ENCODE measurements at regions not wholly inside any gene's neighbourhood (a gene's known extent, or its start where the extent isn't known, plus 50 kb on each side); places are given as distances from the start of the nearest gene placed in this dataset.

DNA sequence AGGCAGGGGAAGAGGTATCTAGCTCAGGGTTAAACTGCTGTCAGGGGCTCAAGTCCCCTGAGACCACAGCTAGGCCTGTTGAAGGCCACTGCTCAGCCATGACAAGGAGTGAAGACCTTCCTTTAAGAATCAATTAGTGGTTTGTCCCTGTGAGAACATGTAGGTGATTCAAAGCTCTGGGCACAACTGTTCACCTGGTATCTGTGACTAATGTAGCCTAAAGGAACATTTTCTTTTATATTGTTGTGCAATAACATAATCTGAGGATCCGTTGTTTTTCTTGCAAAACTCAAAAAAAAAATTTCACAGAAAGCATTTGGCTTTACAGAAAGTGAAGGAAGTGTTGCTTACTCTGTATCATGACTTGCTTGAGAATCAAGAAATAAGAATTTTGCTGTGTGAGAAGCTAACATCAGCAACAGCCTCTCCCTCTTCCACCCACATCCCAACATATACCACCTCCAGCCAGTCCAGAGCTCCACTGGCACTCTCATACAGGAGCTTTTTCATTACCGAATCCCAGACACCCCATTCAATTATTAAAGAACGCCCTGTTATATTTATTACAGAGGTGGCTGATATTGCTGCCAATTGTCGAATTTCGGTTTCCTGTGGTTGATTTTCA is 807.0 kb downstream of the TLE4 start (continued):
- TF ChIP-seq ZNF134 (CRISPR knock-in tag; conservative IDR thresholded peaks at IDR 0.05) (no peak), NFE2 (IDR thresholded peaks at IDR 0.05; ENCODE audit: low read depth) (no peak), SAFB (IDR thresholded peaks at IDR 0.05; ENCODE audit: borderline replicate concordance, low read depth, low read length) (no peak), MIER1 (IDR thresholded peaks at IDR 0.05; ENCODE audit: low read depth) (no peak), CBX8 (IDR thresholded peaks at IDR 0.05; ENCODE audit: borderline replicate concordance, extremely low read depth, low read depth, low read length, poor library complexity, severe bottlenecking) (no peak), ETS2 (tag; IDR thresholded peaks at IDR 0.05; ENCODE audit: borderline replicate concordance, poor library complexity, severe bottlenecking) (no peak)
- TF ChIP-seq, protein P1, sequence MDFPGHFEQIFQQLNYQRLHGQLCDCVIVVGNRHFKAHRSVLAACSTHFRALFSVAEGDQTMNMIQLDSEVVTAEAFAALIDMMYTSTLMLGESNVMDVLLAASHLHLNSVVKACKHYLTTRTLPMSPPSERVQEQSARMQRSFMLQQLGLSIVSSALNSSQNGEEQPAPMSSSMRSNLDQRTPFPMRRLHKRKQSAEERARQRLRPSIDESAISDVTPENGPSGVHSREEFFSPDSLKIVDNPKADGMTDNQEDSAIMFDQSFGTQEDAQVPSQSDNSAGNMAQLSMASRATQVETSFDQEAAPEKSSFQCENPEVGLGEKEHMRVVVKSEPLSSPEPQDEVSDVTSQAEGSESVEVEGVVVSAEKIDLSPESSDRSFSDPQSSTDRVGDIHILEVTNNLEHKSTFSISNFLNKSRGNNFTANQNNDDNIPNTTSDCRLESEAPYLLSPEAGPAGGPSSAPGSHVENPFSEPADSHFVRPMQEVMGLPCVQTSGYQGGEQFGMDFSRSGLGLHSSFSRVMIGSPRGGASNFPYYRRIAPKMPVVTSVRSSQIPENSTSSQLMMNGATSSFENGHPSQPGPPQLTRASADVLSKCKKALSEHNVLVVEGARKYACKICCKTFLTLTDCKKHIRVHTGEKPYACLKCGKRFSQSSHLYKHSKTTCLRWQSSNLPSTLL (IDR thresholded peaks at IDR 0.05), result no peak
- TF ChIP-seq, protein P2, sequence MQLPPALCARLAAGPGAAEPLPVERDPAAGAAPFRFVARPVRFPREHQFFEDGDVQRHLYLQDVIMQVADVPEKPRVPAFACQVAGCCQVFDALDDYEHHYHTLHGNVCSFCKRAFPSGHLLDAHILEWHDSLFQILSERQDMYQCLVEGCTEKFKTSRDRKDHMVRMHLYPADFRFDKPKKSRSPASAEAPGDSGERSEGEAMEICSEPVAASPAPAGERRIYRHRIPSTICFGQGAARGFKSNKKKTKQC (CRISPR knock-in tag; IDR thresholded peaks at IDR 0.05), result no peak
- TF ChIP-seq, protein P3, sequence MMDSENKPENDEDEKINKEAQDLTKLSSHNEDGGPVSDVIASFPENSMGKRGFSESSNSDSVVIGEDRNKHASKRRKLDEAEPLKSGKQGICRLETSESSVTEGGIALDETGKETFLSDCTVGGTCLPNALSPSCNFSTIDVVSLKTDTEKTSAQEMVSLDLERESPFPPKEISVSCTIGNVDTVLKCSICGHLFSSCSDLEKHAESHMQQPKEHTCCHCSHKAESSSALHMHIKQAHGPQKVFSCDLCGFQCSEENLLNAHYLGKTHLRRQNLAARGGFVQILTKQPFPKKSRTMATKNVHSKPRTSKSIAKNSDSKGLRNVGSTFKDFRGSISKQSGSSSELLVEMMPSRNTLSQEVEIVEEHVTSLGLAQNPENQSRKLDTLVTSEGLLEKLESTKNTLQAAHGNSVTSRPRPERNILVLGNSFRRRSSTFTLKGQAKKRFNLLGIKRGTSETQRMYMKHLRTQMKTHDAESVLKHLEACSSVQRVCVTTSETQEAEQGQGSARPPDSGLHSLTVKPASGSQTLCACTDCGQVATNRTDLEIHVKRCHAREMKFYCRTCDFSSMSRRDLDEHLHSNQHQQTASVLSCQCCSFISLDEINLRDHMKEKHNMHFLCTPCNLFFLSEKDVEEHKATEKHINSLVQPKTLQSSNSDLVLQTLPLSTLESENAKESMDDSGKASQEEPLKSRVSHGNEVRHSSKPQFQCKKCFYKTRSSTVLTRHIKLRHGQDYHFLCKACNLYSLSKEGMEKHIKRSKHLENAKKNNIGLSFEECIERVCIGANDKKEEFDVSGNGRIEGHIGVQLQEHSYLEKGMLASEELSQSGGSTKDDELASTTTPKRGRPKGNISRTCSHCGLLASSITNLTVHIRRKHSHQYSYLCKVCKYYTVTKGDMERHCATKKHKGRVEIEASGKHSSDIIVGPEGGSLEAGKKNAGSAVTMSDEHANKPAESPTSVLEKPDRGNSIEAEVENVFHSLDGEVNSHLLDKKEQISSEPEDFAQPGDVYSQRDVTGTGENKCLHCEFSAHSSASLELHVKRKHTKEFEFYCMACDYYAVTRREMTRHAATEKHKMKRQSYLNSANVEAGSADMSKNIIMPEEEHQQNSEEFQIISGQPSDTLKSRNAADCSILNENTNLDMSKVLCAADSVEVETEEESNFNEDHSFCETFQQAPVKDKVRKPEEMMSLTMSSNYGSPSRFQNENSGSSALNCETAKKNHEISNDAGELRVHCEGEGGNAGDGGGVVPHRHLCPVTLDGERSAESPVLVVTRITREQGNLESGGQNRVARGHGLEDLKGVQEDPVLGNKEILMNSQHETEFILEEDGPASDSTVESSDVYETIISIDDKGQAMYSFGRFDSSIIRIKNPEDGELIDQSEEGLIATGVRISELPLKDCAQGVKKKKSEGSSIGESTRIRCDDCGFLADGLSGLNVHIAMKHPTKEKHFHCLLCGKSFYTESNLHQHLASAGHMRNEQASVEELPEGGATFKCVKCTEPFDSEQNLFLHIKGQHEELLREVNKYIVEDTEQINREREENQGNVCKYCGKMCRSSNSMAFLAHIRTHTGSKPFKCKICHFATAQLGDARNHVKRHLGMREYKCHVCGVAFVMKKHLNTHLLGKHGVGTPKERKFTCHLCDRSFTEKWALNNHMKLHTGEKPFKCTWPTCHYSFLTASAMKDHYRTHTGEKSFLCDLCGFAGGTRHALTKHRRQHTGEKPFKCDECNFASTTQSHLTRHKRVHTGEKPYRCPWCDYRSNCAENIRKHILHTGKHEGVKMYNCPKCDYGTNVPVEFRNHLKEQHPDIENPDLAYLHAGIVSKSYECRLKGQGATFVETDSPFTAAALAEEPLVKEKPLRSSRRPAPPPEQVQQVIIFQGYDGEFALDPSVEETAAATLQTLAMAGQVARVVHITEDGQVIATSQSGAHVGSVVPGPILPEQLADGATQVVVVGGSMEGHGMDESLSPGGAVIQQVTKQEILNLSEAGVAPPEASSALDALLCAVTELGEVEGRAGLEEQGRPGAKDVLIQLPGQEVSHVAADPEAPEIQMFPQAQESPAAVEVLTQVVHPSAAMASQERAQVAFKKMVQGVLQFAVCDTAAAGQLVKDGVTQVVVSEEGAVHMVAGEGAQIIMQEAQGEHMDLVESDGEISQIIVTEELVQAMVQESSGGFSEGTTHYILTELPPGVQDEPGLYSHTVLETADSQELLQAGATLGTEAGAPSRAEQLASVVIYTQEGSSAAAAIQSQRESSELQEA (IDR thresholded peaks at IDR 0.05; ENCODE audit: low read depth), result no peak
